ENCODE measurements at regions not wholly inside any gene's neighbourhood (a gene's known extent, or its start where the extent isn't known, plus 50 kb on each side); places are given as distances from the start of the nearest gene placed in this dataset.
"Not testable (repeated sequence)": the region's sequence is repeated elsewhere in the genome, so short reads cannot be mapped to it uniquely, and the experiment has no call there.

- DNase-seq (ENCODE audit: low read depth), result no peak
Observed at GRCh38 chr4:177242651-177243286, 66.9 kb upstream of the NEIL3 start.

DNA sequence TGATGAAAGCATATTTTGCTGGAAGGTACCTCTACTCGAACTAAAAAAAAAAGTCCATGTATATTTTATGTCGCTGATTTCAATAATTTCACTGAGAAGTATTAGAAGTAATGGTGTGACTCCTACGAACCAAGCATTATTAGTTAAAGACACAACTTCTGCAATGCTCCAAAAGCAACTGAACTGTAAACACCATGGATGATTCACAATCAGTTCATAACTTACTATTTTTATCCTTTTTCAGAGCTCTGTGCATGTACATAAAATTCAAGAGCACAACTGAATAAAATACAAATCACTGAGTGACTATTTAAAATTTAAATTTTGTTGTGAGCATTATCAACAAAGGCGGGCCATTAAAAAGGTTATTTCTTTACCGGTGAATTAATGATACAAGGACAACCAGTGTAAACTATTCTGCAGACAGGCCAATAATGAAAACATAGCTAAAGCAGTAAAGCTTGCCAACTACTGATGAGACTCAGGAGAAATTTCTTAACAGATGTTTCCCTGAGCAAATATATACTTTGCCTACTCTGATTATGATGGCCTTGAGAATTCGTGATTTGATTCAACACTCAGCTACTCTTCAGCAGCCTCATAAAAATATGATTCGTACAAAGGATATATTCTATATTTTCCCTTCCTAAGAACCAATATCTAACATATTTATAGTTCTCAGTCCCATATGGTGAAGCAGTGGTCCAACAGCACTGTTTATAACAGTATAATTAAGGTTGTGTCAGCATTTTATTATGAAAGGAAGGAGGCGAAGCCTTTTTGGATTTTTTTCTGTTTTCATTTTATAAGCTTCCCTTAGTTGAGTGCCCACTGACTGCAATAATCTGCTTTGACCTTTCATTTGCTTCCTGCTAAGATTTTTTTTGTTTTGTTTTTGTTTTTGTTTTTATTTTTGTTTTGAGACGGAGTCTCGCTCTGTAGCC is 62.8 kb upstream of the NEIL3 start:
- DNase-seq (ENCODE audit: low read depth), result no peak

GRCh38 chr4:177250056-177250696 is 59.5 kb upstream of the NEIL3 start:
- no peak for DNase-seq (ENCODE audit: low read depth)

GRCh38 chr4:177251237-177251636 is 58.4 kb upstream of the NEIL3 start:
- DNase-seq (ENCODE audit: low read depth), result no peak

GRCh38 chr4:177255359-177255758 is 54.3 kb upstream of the NEIL3 start:
- no peak for DNase-seq (ENCODE audit: low read depth)

DNA sequence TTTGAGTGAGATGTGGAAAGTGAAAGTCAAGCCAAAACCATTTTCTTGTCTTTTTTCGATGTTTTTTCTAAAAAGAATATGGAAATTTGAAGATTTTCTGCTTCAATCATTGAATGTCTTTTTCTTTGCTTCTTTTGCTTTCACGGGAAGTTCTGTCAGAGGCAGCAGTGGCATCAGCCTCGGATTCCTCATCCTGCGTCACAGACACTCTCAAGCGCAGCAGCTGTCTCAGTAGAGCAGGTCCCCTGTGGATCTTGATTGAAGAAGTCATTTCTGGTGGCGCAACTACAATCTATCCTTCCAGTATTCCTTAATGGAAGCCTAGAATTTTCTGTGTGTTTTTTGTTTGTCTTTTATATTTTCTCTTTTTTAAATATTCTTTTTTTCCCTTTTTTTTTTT is 52.7 kb upstream of the NEIL3 start:
- DNase-seq (ENCODE audit: low read depth), result no peak

DNA sequence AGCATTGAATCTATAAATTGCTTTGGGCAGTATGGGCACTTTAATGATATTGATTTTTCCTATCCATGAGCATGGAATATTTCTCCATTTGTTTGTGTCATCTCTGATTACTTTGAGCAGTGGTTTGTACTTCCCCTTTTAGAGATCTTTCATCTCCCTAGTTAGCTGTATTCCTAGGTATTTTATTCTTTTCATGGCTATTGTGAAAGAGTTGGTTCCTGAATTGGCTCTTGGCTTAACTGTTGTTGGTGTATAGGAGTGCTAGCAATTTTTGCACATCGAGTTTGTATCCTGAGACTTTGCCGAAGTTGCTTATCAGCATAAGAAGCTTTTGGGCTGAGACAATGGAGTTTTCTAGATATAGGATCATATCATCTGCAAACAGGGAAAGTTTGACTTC is 50.2 kb upstream of the NEIL3 start:
- DNase-seq (ENCODE audit: low read depth), result not testable (repeated sequence)
